RWPE1 (cell line): ENCODE measurements at regions not wholly inside any gene's neighbourhood (a gene's known extent, or its start where the extent isn't known, plus 50 kb on each side); places are given as distances from the start of the nearest gene placed in this dataset.

ENCODE experiments used
- CTCF ChIA-PET: fragments of 350-600 bp; sonication (Branson Sonifier 250); formaldehyde crosslinking; extraction: SDS; loops from one replicate; lab custom pipeline; 2021; lab: Yijun Ruan, JAX
- POLR2A ChIA-PET: fragments of 400-600 bp; formaldehyde crosslinking; extraction: SDS; loops from one replicate; lab custom pipeline; 2020; ENCODE audit warnings: antibody characterized with exemption; ENCODE audit not compliant: low non-redundant PET; lab: Yijun Ruan, JAX
- DNase-seq: peaks from one replicate; pipeline ENCODE4 v3.0.0; 2012; ENCODE audit warnings: low spot score
- H3K27ac ChIP-seq: fragments of 450-650 bp; 2 replicates; pipeline ENCODE4 v1.5.1; 2017
- CTCF ChIP-seq: fragments of 450-650 bp; conservative IDR thresholded peaks from 2 replicates; pipeline ENCODE4 v1.5.1; 2017; ENCODE audit warnings: low read depth, mild to moderate bottlenecking

GRCh38 chr2:156852681-156853080 lies 404.8 kb upstream of the GALNT5 start:
- TF ChIP-seq CTCF: no peak
- ChIA-PET POLR2A (no interaction called here), CTCF (interaction anchor here (0.9 kb wide), 1 partner anchor 40 kb away, joined by 3 read pairs; no protein-coding TSS in a partner anchor)
- H3K27ac ChIP-seq: no peak overlapping the region
- DNase-seq: no peak

DNA sequence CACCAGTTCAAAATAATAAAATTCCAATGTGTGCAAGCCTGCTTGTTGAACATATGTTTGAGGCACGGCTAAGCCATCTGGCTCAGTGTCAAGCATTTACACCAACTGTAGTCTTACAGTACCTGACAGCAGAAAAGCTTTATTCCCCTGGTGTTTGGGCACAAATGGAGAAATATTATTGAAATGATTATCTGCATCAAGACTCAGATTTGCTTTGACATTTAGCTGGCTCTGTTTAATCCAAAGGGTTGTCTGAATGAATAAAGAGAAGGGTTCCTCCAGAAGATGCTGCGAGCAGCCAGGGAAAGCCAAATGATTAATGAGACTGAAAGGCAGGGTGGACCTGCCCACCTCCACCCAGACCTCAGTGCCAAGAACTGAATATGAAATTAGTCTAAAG lies 393.2 kb upstream of the GALNT5 start:
- POLR2A ChIA-PET: no interaction called here
- CTCF ChIA-PET: no interaction called here
- H3K27ac ChIP-seq: no peak overlapping the region
- TF ChIP-seq CTCF: no peak
- no peak for DNase-seq

- ChIA-PET POLR2A (no interaction called here), CTCF (no interaction called here)
- TF ChIP-seq CTCF: no peak
- no peak overlapping the region for H3K27ac ChIP-seq
- DNase-seq: no peak
These were observed 392.8 kb upstream of the GALNT5 start for GRCh38 chr2:156864753-156865152.

DNA sequence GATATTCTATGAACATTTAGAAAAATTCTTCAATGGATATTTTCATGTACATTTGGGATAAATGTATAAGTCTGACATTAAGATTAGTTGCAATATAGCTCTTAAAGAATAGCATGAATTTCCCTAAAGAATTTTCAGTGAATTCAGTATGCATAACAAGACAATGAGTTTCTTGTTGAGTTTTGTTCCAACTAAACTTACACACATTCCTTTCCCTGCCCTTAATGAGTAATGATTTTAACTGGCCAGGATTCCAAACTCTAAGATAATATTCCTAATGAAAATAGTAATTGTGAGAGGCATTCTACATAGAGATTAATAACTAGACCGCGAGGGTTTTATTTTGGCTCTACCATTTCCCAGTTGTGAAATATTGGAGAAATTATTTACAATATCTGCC lies 390.3 kb upstream of the GALNT5 start:
- no peak for TF ChIP-seq CTCF
- CTCF ChIA-PET: no interaction called here
- no peak overlapping the region for H3K27ac ChIP-seq
- POLR2A ChIA-PET: no interaction called here
- DNase-seq: peak; percentile 7

DNA sequence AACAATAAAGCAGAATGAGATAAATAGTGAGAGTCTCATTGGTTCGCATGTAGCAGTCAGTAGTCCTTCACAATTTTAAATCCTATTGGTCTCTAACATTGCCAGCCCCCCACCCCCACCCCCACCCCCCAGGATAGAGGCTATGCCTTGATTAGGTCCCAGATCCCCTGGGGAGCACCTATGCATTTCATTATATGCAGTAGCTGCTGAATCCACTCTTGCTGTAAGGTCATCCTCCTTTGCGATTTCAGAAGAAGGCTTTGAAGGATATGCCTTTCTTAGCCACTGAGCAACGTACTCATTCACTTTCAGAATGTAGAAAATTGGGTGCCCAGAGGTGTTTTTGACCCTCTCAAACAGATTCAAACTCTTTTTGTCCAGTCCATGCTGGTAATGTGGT lies 382.8 kb upstream of the GALNT5 start:
- CTCF ChIA-PET: no interaction called here

DNA sequence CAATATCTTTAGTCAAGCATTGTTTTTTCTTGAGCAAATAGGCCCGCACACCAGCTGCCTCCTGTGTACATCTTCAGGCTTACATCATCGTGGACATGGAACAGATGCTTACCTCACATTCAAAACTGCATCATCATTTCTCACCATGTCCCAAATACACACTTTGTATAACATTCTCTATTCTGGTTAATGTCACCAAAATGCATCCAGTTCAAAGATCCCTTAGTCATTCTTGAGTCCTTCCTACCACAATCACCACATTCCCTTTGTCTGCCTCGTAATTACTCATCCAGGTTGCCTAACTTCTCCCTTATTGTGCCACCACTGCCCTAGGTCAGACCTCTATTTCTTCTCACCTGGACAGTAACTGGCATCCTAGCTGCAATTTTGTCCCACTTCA lies 373.7 kb upstream of the GALNT5 start:
- H3K27ac ChIP-seq: no peak overlapping the region
- POLR2A ChIA-PET: no interaction called here
- CTCF ChIA-PET: interaction anchor here (0.7 kb wide), 1 partner anchor 559 kb away, joined by 4 read pairs; no protein-coding TSS in a partner anchor

More for the DNA sequence above, 382.8 kb upstream of the GALNT5 start:
- no peak for TF ChIP-seq CTCF
- POLR2A ChIA-PET: no interaction called here
- DNase-seq: no peak
- H3K27ac ChIP-seq: no peak overlapping the region

More for the DNA sequence above, 373.7 kb upstream of the GALNT5 start:
- peak; percentile 53 for DNase-seq
- no peak for TF ChIP-seq CTCF
